EL (cell line): ENCODE measurements at regions not wholly inside any gene's neighbourhood (a gene's known extent, or its start where the extent isn't known, plus 50 kb on each side); places are given as distances from the start of the nearest gene placed in this dataset.

Experiments
- DNase-seq: peaks from one replicate; pipeline ENCODE4 v3.0.0-alpha.2; 2016

DNA sequence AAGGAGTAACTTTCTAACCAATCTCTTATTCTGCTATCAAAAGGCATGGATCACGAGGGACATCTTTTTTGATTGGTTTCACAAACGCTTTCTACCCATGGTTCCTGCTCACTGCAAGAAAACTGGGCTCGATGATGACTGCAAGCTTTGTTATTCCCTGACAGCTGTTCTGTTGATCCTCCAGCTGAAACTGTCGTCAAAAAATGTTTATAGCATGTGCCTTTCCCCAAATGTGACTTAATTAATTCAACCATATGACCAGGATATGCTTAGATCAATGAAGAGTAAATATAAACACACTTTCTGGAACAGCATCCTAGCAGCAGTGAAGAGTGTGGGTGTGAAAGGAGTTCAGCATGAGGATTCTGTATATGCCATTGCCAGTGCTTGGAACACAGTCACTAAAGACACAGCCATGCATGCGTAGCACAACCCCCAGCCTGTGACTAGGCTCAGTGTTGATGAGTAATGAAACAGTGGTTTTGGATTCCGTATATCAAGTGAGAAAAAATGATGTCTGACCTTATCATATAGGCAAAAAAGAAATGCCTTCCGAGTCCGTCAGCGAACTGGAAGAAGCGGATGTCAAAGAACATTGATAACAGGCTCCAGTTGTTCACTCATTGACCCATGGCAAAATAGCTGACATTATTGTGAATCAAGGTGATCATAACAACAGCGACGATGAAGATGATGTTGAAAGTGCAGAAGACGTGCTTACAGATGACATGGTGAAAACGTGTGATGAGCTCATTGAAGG, 347.4 kb downstream of the FGF9 start:
- DNase-seq = no peak

DNA sequence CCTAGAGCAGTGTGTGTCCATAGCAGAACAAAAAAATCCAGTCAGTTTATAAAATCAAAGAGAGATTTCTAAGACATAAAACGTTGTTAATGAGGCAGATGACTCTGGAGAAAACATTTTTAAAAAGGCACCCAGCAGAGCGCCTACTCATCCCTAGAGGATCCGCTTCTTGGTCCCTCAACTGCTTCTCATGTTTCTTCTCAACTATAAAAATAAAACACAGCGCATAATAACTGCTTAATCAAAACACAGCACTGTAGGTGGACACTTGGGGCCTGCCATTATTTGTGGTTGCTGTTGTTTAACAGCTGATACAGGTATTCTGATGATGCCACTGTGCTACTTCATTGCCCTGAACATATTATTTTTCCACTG, 347.9 kb downstream of the FGF9 start:
- no peak for DNase-seq

- no peak for DNase-seq
These were observed 353.6 kb downstream of the FGF9 start for GRCh38 chr13:22024381-22024994.

GRCh38 chr13:22027566-22027965, 356.7 kb downstream of the FGF9 start:
- DNase-seq = no peak

DNA sequence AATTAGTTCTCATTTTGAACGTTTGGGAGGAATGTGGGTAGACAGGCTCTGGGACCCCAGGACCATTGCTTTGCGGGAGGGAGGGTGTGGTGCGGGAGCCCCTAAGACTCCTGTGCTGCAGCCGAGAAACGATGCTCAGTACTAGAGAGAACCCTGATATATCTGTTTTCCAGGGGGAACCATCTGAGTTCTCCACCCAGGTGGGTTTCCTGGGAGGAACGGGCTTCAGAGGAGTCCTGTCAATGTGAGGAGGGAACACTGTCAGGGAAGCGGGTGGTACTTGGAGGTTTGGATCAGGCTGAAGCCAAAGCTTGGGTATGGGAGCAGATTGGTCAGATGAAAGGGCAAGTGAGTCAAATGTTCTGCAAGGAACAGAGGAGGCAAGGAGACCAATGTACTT, 358.0 kb downstream of the FGF9 start:
- no peak for DNase-seq

- DNase-seq = no peak
These were observed 359.4 kb downstream of the FGF9 start for GRCh38 chr13:22030321-22030720.

DNA sequence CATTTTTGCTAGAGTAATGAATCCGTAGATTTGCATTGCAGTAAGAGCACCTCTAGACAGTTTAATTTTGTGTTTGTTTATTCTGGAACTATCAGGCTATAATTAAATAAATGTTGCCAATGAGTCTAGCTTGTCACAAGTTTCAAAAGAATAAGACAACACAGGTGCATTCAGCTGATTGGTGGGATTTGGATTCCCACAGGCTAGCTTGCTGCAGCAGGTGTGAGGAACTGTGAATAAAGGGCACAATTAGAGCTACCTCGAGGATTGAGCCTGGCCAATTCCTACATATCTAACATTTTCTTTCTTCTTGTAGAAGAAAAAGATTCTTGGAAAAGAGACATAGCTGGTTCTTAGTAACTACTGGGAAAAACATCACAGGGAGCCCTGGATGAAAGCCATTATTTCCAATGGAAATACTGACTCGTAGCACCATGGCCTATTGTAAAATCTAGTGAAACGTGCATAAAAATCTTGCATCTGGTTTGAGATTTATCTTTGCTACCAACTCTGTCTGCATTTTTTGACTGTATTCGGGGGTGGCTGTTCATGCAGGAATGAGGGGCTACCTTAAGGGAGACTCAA, 360.9 kb downstream of the FGF9 start:
- no peak for DNase-seq

GRCh38 chr13:22032905-22033304, 362.0 kb downstream of the FGF9 start:
- no peak for DNase-seq

DNA sequence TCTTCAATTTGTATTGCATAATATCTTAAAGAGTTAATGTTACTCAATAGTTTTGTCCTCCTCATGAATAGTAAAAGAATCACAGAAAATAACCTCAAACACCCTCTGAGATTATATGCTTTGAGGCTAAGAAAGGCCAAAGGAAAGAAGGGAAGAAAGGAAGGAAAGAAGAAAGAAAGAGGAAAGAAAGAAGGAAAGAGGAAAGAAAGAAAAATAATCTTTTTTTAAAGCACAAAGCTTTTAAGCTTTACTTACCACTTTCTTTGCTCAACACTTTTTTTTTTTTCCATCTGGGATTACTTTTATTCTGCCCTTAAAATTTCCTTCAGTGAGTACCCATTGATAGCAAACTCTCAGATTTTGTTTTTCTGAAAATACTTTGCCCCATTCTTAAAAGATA, 369.1 kb downstream of the FGF9 start:
- no peak for DNase-seq

DNA sequence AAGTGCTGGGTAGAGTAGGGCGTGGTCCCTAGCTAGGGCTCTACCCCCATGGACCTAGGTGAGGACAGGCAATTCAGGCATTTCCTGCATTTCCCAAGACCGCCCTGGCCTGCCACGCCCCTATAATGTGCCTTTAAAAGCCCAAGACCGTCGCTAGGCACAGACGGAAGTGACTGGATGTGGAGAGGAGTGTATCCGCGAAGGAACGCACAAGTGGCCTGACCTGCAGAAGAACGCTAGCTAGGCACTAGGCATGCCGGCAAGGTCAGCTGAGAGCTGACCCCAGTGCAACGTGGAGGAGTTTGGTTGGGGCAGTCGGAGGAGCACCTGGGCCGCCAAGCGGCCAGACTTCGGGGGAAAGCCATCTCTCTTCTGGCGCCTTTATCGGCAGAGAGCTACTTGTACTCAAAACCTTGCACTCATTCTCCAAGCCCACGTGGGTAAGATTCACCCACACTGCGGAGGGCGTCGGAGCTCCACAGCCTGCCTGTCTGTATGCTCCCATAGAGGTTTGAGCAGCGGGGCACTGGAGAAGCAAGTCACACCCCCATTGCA, 370.0 kb downstream of the FGF9 start:
- DNase-seq = no peak

DNA sequence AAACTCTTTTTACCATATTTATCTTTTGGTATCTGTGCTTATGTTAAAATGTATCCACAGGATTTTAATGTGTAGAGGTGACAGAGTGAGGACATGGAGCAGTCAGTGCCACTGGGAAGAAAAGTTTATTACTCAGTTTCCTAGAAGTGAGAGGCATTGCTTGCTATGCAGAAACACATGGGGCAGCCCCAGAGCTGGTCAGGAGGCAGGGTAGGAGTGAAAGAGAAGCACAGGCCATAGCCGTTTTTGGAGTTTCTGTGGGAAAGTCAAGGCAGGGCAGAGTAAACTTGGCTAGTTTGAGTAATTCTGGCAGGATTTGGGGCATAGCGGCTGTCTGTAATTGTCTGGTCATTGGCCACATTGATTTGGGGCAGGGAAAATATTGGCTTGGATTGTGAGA, 370.9 kb downstream of the FGF9 start:
- no peak for DNase-seq

- no peak for DNase-seq
These were observed 376.4 kb downstream of the FGF9 start for GRCh38 chr13:22047082-22047784.

GRCh38 chr13:22047785-22048104, 376.9 kb downstream of the FGF9 start:
- DNase-seq = no peak

DNA sequence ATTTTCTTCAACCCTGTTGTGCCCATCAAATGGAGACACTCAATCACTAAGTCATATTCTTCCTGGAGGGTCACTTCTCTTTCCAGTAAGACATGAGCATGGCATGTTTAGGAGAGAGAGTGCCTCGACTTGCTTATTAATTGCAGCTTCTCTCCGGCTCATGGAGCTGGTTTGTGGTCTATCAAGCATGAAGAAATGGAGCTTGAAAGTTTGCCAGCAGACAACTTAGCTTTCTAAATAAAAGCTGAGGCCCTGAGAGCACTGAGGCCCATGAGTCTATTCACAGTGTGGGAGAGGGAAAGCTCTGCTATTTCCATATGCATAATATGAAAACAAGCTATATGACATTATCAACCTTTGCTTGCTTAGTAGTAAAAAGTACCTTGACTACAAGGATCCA, 378.5 kb downstream of the FGF9 start:
- no peak for DNase-seq

DNA sequence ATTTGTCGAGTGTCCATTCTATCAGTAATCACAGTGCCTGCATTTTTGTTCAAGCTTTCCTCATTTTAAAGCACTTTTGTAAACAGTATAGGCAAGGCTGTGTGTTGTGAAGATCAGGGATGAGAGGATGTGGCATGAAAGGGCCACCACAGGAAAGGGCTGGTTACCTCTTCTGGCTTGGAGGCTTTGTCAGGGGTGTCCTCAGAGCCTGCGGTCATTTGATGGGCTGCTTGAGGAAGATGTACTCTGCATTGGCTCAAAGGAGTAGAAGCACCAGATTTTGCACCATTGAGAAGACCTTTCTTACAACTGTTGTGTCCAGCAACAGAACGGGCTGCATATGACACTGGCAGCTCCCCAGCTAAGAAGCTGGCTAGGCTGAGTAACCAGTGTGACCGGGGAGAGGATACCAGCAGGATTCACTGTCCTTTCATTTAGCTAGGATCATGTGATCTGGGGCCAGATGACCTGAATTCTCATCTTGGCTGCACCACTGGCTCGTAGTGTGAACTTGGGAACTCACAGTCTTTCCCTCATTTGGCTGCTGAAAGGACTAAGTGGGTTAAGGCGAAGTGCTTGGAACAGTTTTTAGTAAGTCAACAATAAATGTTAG, 380.2 kb downstream of the FGF9 start:
- no peak for DNase-seq

DNA sequence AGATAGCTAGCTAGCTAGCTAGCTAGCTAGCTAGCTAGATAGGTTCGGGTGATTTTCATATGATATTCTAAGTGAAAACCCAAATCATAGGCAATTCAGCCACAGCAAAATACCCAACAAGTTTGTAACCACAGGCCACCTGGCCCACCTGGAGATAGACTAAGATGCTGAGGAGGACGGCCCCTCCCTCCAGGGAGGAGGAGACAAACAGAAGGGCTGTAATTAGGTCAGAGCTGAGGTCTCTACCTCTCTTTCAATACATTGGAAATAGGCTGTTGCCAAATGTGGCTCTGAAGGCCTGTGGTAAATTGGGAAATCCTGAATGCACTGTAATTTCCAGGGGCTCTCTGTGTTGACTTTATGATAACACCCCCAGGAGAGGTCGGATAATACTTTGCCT, 382.2 kb downstream of the FGF9 start:
- DNase-seq = no peak

GRCh38 chr13:22055259-22055658, 384.4 kb downstream of the FGF9 start:
- no peak for DNase-seq

DNA sequence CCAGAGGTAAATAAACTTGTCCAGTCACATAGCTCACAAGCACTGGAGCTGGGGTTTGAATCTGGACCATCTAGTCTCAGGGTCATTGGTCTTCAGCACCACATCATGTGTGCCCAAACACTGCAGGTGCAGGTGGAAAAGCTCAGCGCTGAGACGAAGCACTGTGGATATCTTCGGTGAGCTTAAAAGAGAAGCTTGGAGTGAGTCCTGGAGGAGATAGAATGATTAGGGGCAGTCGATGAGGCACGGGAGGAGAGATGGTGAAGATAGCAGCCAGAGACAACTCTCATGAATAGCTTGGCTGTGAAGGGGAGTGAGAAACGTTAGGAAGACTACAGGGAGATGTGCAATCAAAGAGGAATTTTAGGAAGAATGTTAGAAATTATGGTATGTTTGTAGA, 389.3 kb downstream of the FGF9 start:
- no peak for DNase-seq

- no peak for DNase-seq
These were observed 390.5 kb downstream of the FGF9 start for GRCh38 chr13:22061371-22061805.

DNA sequence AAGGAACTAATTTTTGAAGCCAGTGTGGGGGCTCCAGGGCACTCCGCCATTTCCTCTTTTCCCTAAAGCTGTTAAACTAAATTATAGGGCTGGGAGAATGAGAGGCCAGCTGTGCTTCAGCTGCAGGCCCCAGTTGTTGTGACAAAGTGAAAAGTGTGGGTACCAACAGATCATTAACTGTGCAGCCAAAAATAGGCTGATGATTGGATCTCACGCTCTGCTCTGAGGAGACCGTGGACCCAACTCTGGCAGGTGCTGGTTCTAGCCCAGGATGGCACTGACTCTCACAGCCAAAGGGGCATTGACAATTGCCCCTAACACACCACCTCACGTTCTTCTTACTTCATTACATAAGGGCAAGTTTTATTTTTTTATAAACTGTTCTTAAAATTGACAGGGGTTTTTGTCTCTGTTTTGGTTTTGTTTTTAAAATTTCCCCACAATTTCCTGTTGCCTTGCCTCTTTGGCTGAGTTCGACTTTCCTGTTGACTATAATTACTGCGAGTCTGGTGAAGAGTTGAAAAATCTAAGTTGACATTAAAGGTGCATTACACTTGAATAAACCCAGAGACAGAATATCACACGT, 391.0 kb downstream of the FGF9 start:
- no peak for DNase-seq

- no peak for DNase-seq
These were observed 391.8 kb downstream of the FGF9 start for GRCh38 chr13:22062478-22063205.
